Activated T-cell treated with anti-CD3 and anti-CD28 coated beads for 48 hours (primary cell): ENCODE measurements at regions not wholly inside any gene's neighbourhood (a gene's known extent, or its start where the extent isn't known, plus 50 kb on each side); places are given as distances from the start of the nearest gene placed in this dataset.
"Not testable (repeated sequence)": the region's sequence is repeated elsewhere in the genome, so short reads cannot be mapped to it uniquely, and the experiment has no call there.

Experiments
- DNase-seq: peaks from one replicate; pipeline ENCODE4 v3.0.0-alpha.2; 2020; ENCODE audit warnings: low read depth

DNA sequence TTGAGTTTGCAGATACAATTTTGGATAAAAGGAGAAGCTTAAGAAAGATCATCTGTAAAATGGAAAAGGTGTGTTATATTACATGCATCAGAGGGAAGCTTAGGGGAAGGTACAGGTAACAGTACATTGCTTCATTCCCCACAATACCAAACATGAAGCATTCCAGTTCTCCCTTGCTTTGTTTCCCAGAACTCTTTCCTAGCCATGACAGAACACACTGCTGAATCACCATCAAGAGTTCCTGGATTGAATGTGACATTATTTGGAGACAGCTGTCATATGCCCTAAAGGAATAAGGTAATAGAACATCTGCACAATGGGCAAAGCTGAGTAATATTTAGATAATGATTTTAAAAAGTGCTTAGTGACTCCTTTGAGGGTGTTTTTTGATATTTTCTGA, 303.5 kb upstream of the ST8SIA4 start:
- DNase-seq = no peak

DNA sequence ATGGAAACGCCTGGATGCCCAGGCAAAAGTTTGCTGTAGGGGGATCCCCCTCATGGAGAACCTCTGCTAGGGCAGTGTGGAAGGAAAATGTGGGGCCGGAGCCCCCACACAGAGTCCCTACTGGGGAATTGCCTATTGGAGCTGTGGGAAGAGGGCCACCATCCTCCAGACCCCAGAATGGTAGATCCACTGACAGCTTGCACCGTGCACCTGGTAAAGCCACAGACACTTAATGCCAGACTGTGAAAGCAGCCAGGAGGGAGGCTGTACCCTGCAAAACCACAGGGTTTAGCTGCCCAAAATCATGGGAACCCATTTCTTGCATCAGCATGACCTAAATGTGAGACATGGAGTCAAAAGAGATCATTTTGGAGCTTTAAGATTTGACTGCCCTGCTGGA, 302.0 kb upstream of the ST8SIA4 start:
- DNase-seq = not testable (repeated sequence)

- not testable (repeated sequence) for DNase-seq
These were observed 277.3 kb upstream of the ST8SIA4 start for GRCh38 chr5:101180365-101180764.

- no peak for DNase-seq
These were observed 273.5 kb upstream of the ST8SIA4 start for GRCh38 chr5:101176605-101177004.

- no peak for DNase-seq
These were observed 271.9 kb upstream of the ST8SIA4 start for GRCh38 chr5:101174981-101175380.

GRCh38 chr5:101163088-101163487, 260.0 kb upstream of the ST8SIA4 start:
- no peak for DNase-seq

- DNase-seq = no peak
These were observed 256.9 kb upstream of the ST8SIA4 start for GRCh38 chr5:101160002-101160401.

DNA sequence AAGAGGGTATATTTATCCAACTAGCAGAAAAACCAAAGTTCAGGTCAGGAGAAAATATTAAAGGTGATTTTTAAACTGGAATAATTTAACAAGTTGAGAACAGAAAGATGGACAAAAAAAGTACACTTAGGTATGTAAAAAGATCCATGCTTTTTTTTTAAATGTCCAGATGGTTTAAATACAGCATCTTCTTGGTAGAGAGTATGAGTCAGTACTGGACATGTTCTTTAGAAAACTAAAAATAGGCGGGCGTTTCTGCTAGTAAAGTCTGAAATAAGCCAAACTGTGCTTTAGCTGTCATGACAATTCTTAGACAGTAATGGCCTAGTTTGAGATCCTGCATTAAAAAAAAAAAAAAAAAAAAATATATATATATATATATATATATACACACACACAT, 255.9 kb upstream of the ST8SIA4 start:
- DNase-seq = no peak

- no peak for DNase-seq
These were observed 250.4 kb upstream of the ST8SIA4 start for GRCh38 chr5:101153526-101153925.

DNA sequence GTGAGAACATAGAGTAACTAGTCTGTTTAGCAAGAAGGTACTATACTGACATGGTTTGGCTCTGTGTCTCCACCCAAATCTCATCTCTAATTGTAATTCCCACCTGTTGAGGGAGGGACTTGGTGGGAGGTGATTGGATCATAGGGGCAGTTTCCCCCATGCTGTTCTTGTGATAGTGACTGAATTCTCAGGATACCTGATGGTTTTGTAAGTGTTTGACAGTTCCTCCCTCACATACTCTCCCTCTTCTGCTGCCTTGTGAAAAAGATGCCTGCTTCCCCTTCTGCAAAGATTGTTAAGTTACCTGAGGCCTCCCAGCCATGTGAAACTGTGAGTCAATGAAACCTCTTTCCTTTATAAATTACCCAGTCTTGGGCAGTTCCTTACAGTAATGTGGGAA, 240.4 kb upstream of the ST8SIA4 start:
- no peak for DNase-seq

DNA sequence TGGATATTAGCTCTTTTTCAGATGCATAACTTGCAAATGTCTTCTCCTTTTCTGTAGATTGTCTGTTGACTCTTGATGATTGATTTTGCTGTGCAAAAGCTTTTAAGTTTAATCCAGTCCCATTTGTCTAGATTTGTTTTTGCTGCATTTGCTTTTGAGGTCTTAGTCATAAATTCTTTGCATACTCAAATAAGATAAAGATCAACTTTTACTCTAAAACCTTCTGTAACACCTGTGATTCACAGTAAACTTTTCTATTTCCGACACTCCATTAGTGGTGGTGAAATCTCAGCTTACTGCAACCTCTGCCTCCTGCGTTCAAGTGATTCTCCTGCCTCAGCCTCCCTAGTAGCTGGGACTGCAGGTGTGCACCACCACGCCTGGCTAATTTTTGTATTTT, 239.0 kb upstream of the ST8SIA4 start:
- no peak for DNase-seq

DNA sequence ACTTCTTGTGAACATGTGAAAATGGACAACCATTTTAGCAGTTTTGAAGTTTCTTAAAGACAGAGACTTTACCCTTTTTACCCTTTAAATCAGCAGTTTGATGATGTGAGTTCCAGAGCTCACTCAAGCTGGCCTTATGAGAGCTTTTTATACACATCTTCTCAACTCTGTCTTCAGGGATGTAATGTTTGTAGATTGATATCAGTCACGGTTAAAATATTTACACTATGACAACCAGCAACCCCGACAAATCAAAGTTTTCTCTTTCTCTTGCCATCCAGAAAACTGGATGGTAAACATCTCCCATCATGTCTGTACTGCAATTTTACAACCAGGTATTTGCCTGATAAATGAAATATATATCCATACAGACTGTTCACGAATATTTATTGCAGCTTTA, 233.4 kb upstream of the ST8SIA4 start:
- no peak for DNase-seq

- DNase-seq = no peak
These were observed 220.3 kb upstream of the ST8SIA4 start for GRCh38 chr5:101123363-101123762.

DNA sequence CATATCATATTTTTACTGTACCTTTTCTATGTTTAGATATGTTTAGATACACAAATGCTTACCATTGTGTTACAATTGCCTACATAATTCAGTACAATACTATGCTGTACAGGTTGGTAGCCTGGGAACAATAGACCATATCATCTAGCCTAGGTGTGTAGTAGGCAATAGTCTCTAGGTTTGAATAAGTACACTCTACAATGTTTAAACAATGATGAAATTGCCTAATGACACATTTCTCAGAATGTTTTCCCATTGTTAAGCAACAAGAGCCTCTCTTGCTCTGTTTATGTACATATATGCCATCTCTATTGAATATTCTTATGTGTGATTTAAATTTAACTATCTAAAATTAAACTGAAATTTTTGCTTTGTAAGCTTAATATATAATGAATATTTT, 209.6 kb upstream of the ST8SIA4 start:
- no peak for DNase-seq

DNA sequence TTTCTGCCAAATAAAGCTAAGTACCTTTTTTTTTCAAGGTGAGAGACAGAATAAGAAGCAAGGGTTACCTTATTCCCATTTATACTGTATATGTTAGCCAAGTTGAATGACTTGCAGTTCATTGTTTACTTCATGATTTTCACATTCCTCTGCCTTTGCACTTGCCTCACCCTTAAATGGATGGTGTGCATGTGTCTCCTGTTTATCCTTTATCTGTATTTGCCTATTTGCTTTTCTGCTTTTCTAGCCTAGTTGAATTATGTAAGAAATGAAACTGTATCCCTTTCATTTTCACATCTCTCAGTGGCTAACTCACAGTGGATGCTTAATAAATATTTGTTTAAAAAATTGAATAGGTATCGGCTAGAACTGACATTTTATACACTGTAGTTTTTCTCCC, 200.8 kb upstream of the ST8SIA4 start:
- no peak for DNase-seq

GRCh38 chr5:101102506-101102905, 199.4 kb upstream of the ST8SIA4 start:
- DNase-seq = no peak

- no peak for DNase-seq
These were observed 188.8 kb upstream of the ST8SIA4 start for GRCh38 chr5:101091902-101092301.

- no peak for DNase-seq
These were observed 181.3 kb upstream of the ST8SIA4 start for GRCh38 chr5:101084353-101084752.

- DNase-seq = no peak
These were observed 177.6 kb upstream of the ST8SIA4 start for GRCh38 chr5:101080462-101081240.

DNA sequence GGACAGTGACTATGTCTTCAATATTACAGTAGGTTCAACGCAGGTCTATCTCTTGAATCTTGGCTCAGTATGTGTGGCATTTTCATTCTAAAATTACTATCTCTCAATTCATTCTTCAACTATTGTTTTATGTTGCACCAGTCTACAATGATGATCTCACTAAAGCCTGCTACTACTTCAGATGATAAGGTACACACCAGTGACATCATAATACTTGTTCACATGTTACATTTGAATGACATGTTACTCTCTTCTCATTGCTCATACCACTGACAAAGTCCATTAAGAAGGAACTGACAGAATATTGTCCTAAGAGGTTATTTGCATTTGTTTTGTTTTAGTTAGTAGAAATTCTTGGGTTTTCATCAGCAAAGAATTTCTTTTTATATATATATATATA, 165.2 kb upstream of the ST8SIA4 start:
- no peak for DNase-seq

DNA sequence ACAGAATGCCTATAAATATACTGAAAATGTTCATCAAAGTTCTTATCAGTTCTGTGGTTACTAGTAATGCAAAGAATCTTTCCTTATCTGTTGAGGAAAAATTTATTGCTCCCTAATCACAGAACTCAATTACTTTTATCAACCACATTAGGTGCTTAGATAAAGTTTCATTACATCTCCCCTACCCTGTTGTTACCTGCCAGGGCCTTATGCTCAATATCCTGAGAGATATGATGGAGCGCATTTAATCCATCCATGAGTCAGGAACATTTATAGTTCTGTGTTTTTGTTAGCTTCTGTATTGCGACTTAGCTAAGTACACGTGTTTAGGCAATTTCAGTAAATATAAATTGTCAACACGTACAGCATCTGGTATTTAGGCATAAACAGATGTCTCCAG, 164.3 kb upstream of the ST8SIA4 start:
- DNase-seq = no peak

DNA sequence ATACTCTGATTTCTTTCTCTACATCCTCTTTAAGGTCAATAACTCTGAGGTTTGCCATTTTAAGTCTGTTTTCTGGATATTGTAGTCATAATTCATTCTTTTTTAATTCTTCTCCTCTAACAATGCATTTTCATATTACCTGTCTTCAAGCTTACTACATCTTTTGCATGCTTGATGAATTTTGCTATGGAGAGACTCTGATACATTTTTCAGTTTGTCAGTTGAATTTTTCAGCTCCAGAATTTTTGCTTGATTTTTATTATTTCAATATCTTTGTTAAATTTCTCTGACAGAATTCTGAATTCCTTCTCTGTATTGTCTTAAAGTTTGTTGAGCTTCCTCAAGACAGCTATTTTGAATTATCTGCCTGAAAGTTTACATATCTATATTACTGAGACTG, 159.8 kb upstream of the ST8SIA4 start:
- DNase-seq = no peak

GRCh38 chr5:101047181-101047580, 144.1 kb upstream of the ST8SIA4 start:
- DNase-seq = no peak

- no peak for DNase-seq
These were observed 142.6 kb upstream of the ST8SIA4 start for GRCh38 chr5:101045689-101046088.
